DND-41 (cell line): ENCODE measurements at regions not wholly inside any gene's neighbourhood (a gene's known extent, or its start where the extent isn't known, plus 50 kb on each side); places are given as distances from the start of the nearest gene placed in this dataset.

Experiments used
- EZH2 ChIP-seq: IDR thresholded peaks from 3 replicates; pipeline ENCODE4 v1.6.1; 2012; ENCODE audit warnings: borderline replicate concordance, low read depth, mild to moderate bottlenecking, moderate library complexity, low read length, inconsistent platforms; ENCODE audit not compliant: severe bottlenecking
- TF ChIP-seq, protein P1 (sequence below): IDR thresholded peaks from 2 replicates; pipeline ENCODE4 v1.5.1; 2012; ENCODE audit warnings: borderline replicate concordance, low read length, moderate library complexity, mild to moderate bottlenecking; ENCODE audit not compliant: poor library complexity, severe bottlenecking; ENCODE audit errors: extremely low read depth

DNA sequence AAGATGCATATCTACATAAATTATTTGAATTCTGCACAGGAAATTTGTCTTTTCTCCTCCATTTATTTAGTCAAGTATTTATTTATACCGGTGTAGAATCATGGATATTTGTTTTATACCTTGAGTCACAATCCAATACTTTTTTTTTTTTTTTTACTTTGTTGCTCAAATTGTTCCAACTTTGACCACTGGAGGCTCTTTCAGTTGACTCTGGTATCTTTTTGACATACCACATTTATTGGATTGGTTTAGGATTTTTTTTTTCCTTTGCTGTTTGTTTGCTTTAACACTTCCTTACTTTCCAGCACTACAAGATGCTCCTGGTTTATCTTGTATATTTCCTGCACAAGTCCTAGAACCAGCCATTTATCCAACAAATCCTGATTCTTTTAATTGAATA, 543.1 kb upstream of the RIOK2 start:
- TF ChIP-seq, protein P1, sequence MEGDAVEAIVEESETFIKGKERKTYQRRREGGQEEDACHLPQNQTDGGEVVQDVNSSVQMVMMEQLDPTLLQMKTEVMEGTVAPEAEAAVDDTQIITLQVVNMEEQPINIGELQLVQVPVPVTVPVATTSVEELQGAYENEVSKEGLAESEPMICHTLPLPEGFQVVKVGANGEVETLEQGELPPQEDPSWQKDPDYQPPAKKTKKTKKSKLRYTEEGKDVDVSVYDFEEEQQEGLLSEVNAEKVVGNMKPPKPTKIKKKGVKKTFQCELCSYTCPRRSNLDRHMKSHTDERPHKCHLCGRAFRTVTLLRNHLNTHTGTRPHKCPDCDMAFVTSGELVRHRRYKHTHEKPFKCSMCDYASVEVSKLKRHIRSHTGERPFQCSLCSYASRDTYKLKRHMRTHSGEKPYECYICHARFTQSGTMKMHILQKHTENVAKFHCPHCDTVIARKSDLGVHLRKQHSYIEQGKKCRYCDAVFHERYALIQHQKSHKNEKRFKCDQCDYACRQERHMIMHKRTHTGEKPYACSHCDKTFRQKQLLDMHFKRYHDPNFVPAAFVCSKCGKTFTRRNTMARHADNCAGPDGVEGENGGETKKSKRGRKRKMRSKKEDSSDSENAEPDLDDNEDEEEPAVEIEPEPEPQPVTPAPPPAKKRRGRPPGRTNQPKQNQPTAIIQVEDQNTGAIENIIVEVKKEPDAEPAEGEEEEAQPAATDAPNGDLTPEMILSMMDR: no peak
- TF ChIP-seq EZH2: no peak
